ENCODE measurements at regions not wholly inside any gene's neighbourhood (a gene's known extent, or its start where the extent isn't known, plus 50 kb on each side); places are given as distances from the start of the nearest gene placed in this dataset.

GRCh38 chr3:25938566-25939325 lies 148.9 kb downstream of the OXSM start:
- FAIRE-seq (no peak), DNase-seq (ENCODE audit: low read depth) (no peak)
- Histone ChIP-seq H2AFZ (ENCODE audit: low read depth, low read length) (no peak overlapping the region), H3K27me3 (ENCODE audit: insufficient read depth, low read length) (no peaks in the 10 kb centered on the region), H3K9me3 (ENCODE audit: insufficient read depth, low read depth, low read length) (no peaks in the 10 kb centered on the region), H3K4me1 (ENCODE audit: insufficient read depth, low read length) (no peaks in the 10 kb centered on the region), H3K4me2 (ENCODE audit: low read length) (no peak overlapping the region), H4K20me1 (ENCODE audit: insufficient read depth, low read length) (no peaks in the 10 kb centered on the region), H3K36me3 (ENCODE audit: insufficient read depth, low read length) (no peaks in the 10 kb centered on the region), H3K27ac (ENCODE audit: low read depth, low read length) (no peak overlapping the region), H3K4me3 (ENCODE audit: insufficient read depth, low read depth, low read length) (no peak overlapping the region), H3K9ac (ENCODE audit: low read length) (no peak overlapping the region), H3K79me2 (ENCODE audit: insufficient read depth, low read length) (no peaks in the 10 kb centered on the region)
- Mint-ChIP-seq H3K36me3 (ENCODE audit: low read depth, unreplicated experiment) (peaks cover 3% of the 10 kb centered on the region), H3K4me3 (ENCODE audit: unreplicated experiment) (no peak overlapping the region), H3K9me3 (ENCODE audit: unreplicated experiment) (peaks cover 4% of the 10 kb centered on the region), H3K27me3 (ENCODE audit: low read depth, unreplicated experiment) (peaks cover 6% of the 10 kb centered on the region), H3K27ac (ENCODE audit: unreplicated experiment) (no peak overlapping the region), H3K4me1 (ENCODE audit: low read depth, unreplicated experiment) (no peaks in the 10 kb centered on the region)
- TF ChIP-seq CTCF (IDR thresholded peaks at IDR 0.05; ENCODE audit: insufficient read depth, low read depth, low read length) (no peak), EZH2 (IDR thresholded peaks at IDR 0.05; ENCODE audit: insufficient read depth, low read length) (no peak)

DNA sequence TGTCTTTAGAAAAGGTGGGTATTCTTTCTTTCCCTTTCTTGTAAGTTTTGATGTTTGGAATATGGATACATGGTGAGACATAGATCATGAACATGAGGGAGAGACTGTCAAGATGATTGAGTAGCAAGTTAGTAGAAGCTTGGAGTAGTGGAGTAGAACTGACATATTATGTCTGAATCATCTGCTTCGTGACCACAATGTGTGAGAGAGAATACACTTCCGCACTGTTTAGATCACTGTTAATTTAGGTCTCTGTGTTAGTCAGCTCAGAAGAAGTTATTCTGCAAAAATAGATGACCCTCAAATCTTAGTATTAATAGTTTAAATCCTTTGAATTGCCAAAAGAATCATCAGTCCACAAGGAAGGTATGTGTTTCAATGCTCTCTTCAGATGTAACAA lies 151.0 kb downstream of the OXSM start:
- H3K4me1 Mint-ChIP-seq (ENCODE audit: low read depth, unreplicated experiment) = no peaks in the 10 kb centered on the region
- H3K27me3 ChIP-seq (ENCODE audit: insufficient read depth, low read length) = no peaks in the 10 kb centered on the region
- no peaks in the 10 kb centered on the region for H3K36me3 Mint-ChIP-seq (ENCODE audit: low read depth, unreplicated experiment)
- no peak overlapping the region for H3K4me3 Mint-ChIP-seq (ENCODE audit: unreplicated experiment)
- H3K79me2 ChIP-seq (ENCODE audit: insufficient read depth, low read length) = no peaks in the 10 kb centered on the region
- H3K9me3 ChIP-seq (ENCODE audit: insufficient read depth, low read depth, low read length) = no peaks in the 10 kb centered on the region
- H3K27ac ChIP-seq (ENCODE audit: low read depth, low read length) = no peak overlapping the region
- peaks cover 3% of the 10 kb centered on the region for H3K27me3 Mint-ChIP-seq (ENCODE audit: low read depth, unreplicated experiment)
- no peaks in the 10 kb centered on the region for H4K20me1 ChIP-seq (ENCODE audit: insufficient read depth, low read length)
- no peaks in the 10 kb centered on the region for H3K9me3 Mint-ChIP-seq (ENCODE audit: unreplicated experiment)
- H3K4me2 ChIP-seq (ENCODE audit: low read length) = no peak overlapping the region
- H3K36me3 ChIP-seq (ENCODE audit: insufficient read depth, low read length) = no peaks in the 10 kb centered on the region
- TF ChIP-seq CTCF (IDR thresholded peaks at IDR 0.05; ENCODE audit: insufficient read depth, low read depth, low read length) (no peak), EZH2 (IDR thresholded peaks at IDR 0.05; ENCODE audit: insufficient read depth, low read length) (no peak)
- no peak overlapping the region for H3K4me3 ChIP-seq (ENCODE audit: insufficient read depth, low read depth, low read length)
- no peak overlapping the region for H2AFZ ChIP-seq (ENCODE audit: low read depth, low read length)
- no peak overlapping the region for H3K27ac Mint-ChIP-seq (ENCODE audit: unreplicated experiment)
- DNase-seq (ENCODE audit: low read depth) = no peak
- no peak overlapping the region for H3K9ac ChIP-seq (ENCODE audit: low read length)
- no peak for FAIRE-seq
- no peaks in the 10 kb centered on the region for H3K4me1 ChIP-seq (ENCODE audit: insufficient read depth, low read length)

- Histone ChIP-seq H4K20me1 (ENCODE audit: insufficient read depth, low read length) (no peaks in the 10 kb centered on the region), H3K36me3 (ENCODE audit: insufficient read depth, low read length) (no peaks in the 10 kb centered on the region), H3K4me3 (ENCODE audit: insufficient read depth, low read depth, low read length) (no peak overlapping the region), H3K9ac (ENCODE audit: low read length) (no peak overlapping the region), H3K79me2 (ENCODE audit: insufficient read depth, low read length) (no peaks in the 10 kb centered on the region), H3K27me3 (ENCODE audit: insufficient read depth, low read length) (no peaks in the 10 kb centered on the region), H2AFZ (ENCODE audit: low read depth, low read length) (no peak overlapping the region), H3K4me1 (ENCODE audit: insufficient read depth, low read length) (no peaks in the 10 kb centered on the region), H3K9me3 (ENCODE audit: insufficient read depth, low read depth, low read length) (no peaks in the 10 kb centered on the region), H3K27ac (ENCODE audit: low read depth, low read length) (no peak overlapping the region), H3K4me2 (ENCODE audit: low read length) (no peak overlapping the region)
- no peak overlapping the region for H3K27ac Mint-ChIP-seq (ENCODE audit: unreplicated experiment)
- H3K27me3 Mint-ChIP-seq (ENCODE audit: low read depth, unreplicated experiment) = peaks cover 3% of the 10 kb centered on the region
- no peak overlapping the region for H3K4me3 Mint-ChIP-seq (ENCODE audit: unreplicated experiment)
- no peak for DNase-seq (ENCODE audit: low read depth)
- H3K36me3 Mint-ChIP-seq (ENCODE audit: low read depth, unreplicated experiment) = no peaks in the 10 kb centered on the region
- no peak for FAIRE-seq
- H3K9me3 Mint-ChIP-seq (ENCODE audit: unreplicated experiment) = no peaks in the 10 kb centered on the region
- H3K4me1 Mint-ChIP-seq (ENCODE audit: low read depth, unreplicated experiment) = no peaks in the 10 kb centered on the region
- TF ChIP-seq EZH2 (IDR thresholded peaks at IDR 0.05; ENCODE audit: insufficient read depth, low read length) = no peak
- no peak for TF ChIP-seq CTCF (IDR thresholded peaks at IDR 0.05; ENCODE audit: insufficient read depth, low read depth, low read length)
Observed at GRCh38 chr3:25944329-25944728, 154.4 kb downstream of the OXSM start.

Data from astrocyte (in vitro differentiated cells and primary cell).